ENCODE measurements at regions not wholly inside any gene's neighbourhood (a gene's known extent, or its start where the extent isn't known, plus 50 kb on each side); places are given as distances from the start of the nearest gene placed in this dataset.
A peak's percentile ranks its signal among the peaks of the same experiment; 100 is the strongest.

- no peak for TF ChIP-seq CTCF (IDR thresholded peaks at IDR 0.05; ENCODE audit: low read depth, low read length, missing control alignments)
- H3K4me3 ChIP-seq (ENCODE audit: low read depth, low read length): no peak overlapping the region
- no peak for DNase-seq (ENCODE audit: low read depth)
These were observed 68.8 kb upstream of the ABL1 start for GRCh38 chr9:130766021-130766926.

GRCh38 chr9:130766927-130767307, 68.1 kb upstream of the ABL1 start:
- no peak for TF ChIP-seq CTCF (IDR thresholded peaks at IDR 0.05; ENCODE audit: low read depth, low read length, missing control alignments)
- no peak overlapping the region for H3K4me3 ChIP-seq (ENCODE audit: low read depth, low read length)
- DNase-seq (ENCODE audit: low read depth): no peak

GRCh38 chr9:130768265-130768664, 66.8 kb upstream of the ABL1 start:
- no peak for DNase-seq (ENCODE audit: low read depth)
- no peak overlapping the region for H3K4me3 ChIP-seq (ENCODE audit: low read depth, low read length)
- TF ChIP-seq CTCF (IDR thresholded peaks at IDR 0.05; ENCODE audit: low read depth, low read length, missing control alignments): no peak

GRCh38 chr9:130768891-130769403, 66.1 kb upstream of the ABL1 start:
- no peak overlapping the region for H3K4me3 ChIP-seq (ENCODE audit: low read depth, low read length)
- DNase-seq (ENCODE audit: low read depth): no peak

GRCh38 chr9:130770093-130770492, 65.0 kb upstream of the ABL1 start:
- no peak for DNase-seq (ENCODE audit: low read depth)
- H3K4me3 ChIP-seq (ENCODE audit: low read depth, low read length): no peak overlapping the region
- no peak for TF ChIP-seq CTCF (IDR thresholded peaks at IDR 0.05; ENCODE audit: low read depth, low read length, missing control alignments)

More at GRCh38 chr9:130768891-130769403, 66.1 kb upstream of the ABL1 start:
- no peak for TF ChIP-seq CTCF (IDR thresholded peaks at IDR 0.05; ENCODE audit: low read depth, low read length, missing control alignments)

GRCh38 chr9:130770679-130771442, 64.2 kb upstream of the ABL1 start:
- TF ChIP-seq CTCF (IDR thresholded peaks at IDR 0.05; ENCODE audit: low read depth, low read length, missing control alignments): peak; percentile 38
- peak; percentile 34 for DNase-seq (ENCODE audit: low read depth)
- H3K4me3 ChIP-seq (ENCODE audit: low read depth, low read length): no peak overlapping the region
